NOMO-1 treated with DMSO at 0.1 percent for 48 hours (cell line): ENCODE measurements at regions not wholly inside any gene's neighbourhood (a gene's known extent, or its start where the extent isn't known, plus 50 kb on each side); places are given as distances from the start of the nearest gene placed in this dataset.
"Not testable (repeated sequence)": the region's sequence is repeated elsewhere in the genome, so short reads cannot be mapped to it uniquely, and the experiment has no call there.

Experiments
- DNase-seq: peaks from one replicate; lab custom pipeline; 2025; ENCODE audit not compliant: unreplicated experiment; lab: John Stamatoyannopoulos, UW

DNA sequence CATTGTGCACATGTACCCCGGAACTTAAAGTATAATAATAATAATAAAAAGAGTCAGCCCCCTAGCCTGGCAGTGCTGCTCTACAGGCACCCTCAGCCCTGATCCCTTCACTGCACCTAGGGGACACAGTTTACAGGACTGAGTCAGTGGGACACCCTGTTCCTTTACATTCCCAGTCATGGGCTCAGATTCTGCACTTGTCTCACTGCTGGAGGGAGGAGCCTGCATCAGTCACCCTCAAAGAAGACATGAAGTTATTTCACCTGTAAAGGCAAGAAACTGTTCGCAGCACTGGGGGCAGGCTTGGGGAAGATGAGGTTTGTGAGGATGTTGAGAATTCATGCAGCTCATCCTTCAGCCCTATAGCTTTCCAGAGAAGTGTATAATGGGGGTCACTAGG, 50.7 kb upstream of the VPREB1 start:
- DNase-seq, result no peak

DNA sequence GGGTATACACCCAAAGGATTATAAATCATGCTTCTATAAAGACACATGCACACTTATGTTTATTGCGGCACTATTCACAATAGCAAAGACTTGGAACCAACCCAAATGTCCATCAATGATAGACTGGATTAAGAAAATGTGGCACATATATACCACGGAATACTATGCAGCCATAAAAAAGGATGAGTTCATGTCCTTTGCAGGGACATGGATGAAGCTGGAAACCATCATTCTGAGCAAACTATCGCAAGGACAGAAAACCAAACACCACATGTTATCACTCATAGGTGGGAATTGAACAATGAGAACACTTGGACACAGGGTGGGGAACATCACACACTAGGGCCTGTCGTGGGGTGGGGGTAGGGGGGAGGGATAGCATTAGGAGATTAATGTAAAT, 51.1 kb upstream of the VPREB1 start:
- DNase-seq, result not testable (repeated sequence)

DNA sequence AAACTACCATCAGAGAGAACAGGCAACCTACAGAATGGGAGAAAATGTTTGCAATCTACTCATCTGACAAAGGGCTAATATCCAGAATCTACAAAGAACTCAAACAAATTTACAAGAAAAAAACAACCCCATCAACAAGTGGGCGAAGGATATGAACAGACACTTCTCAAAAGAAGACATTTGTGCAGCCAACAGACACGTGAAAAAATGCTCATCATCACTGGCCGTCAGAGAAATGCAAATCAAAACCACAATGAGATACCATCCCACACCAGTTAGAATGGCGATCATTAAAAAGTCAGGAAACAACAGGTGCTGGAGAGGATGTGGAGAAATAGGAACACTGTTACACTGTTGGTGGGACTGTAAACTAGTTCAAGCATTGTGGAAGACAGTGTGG, 51.6 kb upstream of the VPREB1 start:
- not testable (repeated sequence) for DNase-seq

DNA sequence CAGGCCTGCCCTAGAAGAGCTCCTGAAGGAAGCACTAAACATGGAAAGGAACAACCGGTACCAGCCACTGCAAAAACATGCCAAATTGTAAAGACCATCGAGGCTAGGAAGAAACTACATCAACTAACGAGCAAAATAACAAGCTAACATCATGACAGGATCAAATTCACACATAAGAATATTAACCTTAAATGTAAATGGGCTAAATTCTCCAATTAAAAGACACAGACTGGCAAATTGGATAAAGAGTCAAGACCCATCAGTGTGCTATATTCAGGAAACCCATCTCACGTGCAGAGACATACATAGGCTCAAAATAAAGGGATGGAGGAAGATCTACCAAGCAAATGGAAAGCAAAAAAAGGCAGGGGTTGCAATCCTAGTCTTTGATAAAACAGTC, 54.8 kb upstream of the VPREB1 start:
- not testable (repeated sequence) for DNase-seq

DNA sequence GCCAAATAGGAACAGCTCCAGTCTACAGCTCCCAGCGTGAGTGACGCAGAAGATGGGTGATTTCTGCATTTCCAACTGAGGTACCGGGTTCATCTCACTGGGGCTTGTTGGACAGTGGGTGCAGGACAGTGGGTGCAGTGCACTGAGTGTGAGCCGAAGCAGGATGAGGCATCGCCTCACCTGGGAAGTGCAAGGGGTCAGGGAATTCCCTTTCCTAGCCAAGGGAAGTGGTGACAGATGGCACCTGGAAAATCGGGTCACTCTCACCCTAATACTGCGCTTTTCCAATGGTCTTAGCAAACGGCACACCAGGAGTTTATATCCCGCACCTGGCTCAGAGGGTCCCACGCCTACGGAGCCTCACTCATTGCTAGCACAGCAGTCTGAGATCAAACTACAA, 56.7 kb upstream of the VPREB1 start:
- DNase-seq, result not testable (repeated sequence)

DNA sequence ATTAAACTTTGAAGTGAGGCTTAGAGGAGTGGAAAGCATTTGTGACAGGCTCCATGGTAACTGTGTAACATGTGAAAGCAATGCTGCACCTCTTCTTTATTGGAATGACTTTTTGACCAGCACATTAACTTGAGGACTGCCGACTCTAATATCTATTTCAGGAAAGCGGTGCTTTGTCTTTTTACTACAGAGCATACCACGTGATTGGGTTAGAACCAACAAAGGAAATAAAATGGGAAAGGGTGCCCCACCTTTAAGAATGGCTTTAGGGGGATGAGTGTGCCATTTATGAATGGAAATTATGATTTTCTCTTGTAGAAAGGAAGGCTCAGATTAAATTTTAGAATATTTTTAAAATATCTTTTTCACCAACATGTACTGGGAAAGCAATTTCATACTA, 57.3 kb upstream of the VPREB1 start:
- DNase-seq, result no peak

DNA sequence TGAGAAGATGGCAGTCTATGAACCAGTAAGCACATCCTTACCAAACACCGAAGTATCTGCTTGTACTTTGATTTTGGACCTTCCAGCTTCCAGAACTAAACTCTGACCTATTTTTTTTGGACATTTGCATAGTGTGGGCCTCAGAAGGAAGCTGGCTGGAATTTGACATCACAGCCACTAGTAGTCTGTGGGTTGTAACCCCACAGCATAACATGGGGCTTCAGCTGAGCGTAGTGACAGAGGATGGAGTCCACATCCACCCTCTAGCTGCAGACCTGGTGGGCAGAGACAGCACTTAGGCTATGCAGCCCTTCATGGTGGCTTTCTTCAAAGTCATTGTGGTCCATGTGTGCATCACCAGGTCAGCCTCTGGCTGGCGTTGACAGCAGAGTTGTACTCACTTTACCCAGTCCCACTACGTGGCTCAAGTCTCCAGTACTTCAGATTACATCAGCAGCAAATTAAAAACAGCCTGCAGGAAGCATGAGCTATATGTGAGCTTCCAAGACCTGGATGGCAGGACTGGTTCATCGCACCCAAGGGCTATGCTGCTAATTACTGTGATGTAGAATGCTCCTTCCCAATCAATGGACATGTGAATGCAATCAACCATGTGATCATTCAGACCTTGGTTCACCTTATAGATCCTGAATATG, 58.6 kb upstream of the VPREB1 start:
- DNase-seq, result no peak

DNA sequence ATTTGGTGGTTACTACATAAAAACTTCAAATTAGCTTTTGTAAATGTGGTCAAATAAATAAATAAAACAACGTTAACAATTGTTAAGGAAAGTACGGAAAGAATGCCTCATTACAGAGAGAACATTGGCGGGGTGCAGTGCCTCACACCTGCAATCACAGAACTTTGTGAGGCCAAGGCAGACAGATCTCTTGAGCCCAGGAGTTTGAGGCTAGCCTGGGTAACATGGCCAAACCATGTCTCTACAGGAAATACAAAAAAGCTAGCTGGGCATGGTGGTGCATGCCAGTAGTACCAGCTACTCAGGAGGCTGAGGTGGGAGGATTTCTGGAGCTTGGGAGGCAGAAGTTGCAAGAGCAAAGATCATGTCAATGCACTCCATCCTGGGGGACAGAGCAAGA, 59.4 kb upstream of the VPREB1 start:
- no peak for DNase-seq

DNA sequence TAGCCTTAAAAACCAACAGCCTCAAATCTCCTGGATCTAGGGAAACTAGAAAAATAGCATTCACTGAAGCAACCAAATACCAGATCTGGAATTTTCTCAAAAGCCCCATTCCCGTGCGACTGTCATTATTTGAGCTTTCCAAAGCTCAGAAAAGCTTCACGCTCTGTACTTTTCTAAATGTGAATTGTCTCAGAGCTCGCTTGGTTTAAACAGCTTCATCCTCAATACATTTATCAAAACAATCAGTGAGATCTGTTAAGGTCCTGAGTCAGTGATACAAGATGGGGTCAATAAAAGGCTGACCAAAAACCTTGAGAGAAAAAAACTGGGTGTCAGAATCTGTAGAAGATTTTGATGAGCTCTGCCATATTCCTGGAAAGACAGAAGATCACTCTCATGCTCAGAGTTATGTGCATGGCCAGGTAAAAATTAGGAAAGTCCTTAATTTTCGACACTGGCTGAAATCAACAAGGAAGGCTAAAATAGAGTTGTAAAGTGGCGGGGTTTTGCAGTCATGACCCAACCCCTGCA, 60.2 kb upstream of the VPREB1 start:
- DNase-seq, result no peak

DNA sequence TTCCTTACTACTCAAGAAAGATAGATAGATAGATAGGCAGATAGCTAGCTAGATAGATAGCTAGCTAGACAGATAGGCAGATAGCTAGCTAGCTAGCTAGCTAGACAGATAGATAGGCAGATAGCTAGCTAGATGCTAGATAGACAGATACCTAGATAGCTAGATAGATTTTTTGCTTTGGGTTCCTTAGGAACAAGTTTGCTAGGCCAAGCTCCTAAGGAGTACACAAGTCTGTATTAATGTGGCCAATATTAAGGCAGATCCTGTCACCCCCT, 61.7 kb upstream of the VPREB1 start:
- DNase-seq, result no peak

DNA sequence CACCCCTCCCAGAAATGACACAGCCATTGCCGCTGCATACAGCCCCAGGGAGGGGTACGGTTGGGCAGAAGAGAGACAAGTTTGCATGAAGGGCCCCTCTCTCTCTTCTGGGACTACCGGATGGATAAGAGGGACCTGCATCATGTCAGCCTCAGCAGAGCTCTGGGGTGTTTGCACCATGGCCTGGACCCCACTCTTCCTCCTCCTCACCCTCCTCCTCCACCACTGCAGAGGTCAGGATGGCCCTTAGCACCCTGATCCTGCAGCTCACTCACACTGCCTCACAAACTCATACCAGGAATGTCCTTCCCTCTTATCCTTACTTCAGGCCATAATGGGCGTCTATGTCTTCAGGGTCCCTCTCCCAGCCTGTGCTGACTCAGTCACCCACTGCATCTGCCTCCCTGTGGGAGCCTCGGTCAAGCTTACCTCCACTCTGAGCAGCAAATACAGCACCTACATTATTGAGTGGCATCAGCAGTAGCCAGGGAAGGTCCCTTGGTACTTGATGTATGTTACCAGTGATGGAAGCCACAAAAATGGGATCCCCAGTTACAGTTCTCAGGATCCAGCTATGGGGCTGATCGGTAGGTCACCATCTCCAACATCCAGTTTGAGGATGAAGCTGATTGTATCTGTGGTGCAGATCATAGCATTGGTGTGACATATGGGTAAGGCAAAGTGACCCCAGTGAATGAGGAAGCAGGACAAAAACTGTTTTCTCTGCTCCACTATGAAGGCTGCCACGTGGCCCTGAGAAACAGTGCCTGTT, 62.2 kb upstream of the VPREB1 start:
- no peak for DNase-seq

DNA sequence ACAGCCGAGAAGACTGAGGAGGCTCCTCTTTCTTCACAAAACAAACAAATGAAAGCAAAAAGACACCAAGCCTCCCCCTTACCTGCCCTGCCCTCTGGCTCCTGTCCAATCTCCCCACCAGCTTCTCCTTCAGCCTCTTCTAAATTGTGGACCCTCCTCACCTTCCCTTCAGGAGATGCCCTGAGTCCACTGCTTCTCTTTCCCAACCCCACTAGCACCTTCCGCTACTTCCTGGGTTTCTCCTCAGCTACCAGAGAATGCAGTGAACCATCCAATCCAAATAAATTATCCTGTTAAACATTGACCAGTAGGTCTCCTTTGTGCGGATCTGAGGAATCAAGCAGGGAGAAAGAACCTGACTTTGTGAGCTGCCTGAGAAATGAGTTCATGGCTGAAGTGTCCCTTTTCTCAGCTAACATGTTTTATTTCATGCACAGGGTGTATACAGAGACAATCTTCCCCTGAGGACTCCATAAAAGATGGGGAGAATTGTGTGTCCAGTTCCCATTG, 63.2 kb upstream of the VPREB1 start:
- DNase-seq, result no peak

DNA sequence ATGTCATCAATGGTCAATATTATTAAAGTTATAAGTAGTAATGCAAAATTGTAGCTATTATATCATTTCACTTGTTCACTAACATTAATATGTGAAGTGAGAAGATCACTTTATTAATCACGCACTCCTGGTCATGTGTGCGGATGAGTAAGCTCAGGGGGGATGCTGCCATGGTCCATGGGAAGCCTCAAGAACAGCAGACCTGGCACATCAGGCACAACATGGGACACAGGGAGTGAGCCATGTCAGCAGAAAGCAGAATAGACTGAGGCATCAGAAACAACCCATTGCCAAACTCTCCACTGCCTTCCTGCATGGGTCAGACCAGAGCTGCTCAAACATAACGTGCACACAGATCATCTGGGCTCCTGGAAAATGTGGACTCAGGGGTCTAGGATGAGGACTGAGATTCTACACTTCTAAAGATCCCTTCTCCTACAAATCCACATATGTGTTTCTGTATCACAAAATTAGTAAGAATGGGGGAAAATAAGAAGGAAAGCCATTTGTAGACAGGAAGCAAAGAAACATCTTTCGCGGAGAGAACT, 63.8 kb upstream of the VPREB1 start:
- no peak for DNase-seq

DNA sequence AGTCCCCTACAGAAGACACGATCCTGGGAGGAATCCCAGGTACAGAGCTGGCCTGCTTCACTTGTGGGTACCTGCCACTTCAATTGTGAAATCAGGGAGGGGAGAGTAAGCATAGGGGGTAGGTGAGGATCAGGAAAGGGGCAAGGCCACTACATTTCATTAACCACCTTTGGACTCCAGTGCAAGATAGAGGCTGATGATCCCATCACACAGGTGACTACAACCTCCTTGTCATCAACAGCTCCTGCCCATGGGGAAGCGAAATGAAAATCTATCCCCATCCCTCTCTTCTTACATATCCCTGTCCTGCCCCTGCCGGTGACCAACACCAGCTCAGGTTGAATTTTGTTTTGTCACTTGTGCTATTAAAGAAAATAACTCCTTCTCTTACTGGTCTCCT, 64.7 kb upstream of the VPREB1 start:
- no peak for DNase-seq

DNA sequence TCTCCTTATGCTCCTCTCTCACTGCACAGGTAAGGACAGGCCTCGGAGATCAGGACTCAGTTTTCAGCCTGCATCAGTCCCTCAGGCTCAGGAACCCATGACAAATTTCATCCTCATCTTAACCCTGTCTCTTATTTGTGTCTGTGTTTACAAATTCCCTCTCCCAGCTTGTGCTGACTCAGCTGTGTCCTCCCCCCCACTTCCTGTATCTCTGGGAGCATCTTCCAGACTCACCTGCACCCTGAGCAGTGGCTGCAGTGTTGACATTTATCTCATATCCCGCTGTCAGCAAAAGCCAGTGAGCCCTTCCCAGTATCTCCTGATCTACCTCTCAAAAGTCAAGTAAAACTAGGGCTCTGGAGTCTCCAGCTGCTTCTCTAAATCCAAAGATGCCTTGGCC, 65.6 kb upstream of the VPREB1 start:
- DNase-seq, result no peak

DNA sequence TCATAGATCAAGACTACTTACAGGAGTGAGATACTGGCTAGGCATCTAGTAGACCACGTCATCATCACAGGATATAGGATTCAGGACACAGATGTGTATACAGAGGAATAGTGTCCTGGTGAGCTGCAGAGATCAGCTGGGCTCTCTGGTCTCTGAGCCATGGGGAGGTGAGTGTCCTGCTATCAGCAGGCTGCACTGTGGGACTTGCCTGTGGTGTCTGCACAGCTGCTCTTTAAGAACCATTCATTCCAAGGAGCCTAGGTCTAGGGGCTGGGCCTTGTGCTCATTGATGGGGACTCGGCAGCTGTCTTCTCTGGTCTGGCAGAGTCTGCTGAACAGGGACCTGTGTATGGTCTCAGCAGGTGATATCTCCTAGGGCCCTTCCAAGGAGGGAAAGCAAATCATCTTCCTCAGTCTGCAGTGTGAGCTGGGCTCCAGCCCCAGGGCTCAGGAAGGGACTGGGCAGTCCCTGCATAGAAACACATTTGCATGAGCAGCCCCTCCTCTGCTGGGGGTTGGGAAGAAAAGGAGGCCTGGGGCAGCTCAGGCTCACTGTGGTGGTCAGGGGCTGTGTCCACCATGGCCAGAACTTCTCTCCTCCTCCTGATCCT, 66.1 kb upstream of the VPREB1 start:
- no peak for DNase-seq

DNA sequence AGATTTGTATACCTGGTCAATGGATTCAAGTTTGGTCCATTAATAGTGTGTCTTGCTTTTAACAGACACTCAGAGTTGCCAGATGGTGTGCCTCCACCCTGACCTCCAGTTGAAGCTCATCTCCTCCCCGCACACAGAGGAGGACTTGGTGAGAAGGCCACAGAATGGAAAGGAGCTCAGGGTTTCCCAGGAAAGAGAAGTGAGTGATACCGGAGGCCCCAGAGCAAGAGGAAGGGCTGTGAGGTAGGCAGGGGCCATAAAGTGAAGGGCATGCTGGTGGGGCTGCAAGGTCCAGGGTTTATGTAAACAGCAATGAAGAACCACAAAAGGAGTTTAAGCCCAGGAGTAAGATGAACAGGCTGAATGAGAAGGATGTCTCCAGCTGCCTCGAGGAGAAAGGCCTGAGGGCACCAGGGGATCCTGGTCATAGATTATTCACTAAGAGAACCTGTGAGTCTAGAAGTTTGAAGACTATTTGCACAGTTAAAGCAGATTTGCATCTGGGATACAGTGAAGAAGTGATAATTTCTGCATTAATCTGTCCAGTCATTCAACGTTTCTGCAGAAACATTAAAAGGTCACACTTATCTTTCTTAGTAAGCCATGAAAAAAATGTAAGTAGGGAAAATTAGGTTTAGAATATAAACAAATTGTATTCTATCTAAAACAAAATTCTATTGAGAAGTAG, 67.5 kb upstream of the VPREB1 start:
- no peak for DNase-seq

DNA sequence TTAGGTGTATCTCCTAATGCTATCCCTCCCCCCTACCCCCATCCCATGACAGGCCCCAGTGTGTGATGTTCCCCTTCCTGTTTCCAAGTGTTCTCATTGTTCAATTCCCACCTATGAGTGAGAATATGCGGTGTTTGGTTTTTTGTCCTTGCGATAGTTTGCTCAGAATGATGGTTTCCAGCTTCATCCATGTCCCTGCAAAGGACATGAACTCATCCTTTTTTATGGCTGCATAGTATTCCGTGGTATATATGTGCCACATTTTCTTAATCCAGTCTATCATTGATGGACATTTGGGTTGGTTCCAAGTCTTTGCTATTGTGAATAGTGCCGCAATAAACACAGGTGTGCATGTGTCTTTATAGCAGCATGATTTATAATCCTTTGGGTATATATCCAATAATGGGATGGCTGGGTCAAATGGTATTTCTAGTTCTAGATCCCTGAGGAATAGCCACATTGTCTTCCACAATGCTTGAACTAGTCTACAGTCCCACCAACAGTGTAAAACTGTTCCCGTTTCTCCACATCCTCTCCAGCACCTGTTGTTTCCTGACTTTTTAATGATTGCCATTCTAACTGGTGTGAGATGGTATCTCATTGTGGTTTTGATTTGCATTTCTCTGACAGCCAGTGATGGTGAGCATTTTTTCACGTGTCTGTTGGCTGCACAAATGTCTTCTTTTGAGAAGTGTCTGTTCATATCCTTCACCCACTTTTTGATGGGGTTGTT, 71.5 kb upstream of the VPREB1 start:
- not testable (repeated sequence) for DNase-seq

DNA sequence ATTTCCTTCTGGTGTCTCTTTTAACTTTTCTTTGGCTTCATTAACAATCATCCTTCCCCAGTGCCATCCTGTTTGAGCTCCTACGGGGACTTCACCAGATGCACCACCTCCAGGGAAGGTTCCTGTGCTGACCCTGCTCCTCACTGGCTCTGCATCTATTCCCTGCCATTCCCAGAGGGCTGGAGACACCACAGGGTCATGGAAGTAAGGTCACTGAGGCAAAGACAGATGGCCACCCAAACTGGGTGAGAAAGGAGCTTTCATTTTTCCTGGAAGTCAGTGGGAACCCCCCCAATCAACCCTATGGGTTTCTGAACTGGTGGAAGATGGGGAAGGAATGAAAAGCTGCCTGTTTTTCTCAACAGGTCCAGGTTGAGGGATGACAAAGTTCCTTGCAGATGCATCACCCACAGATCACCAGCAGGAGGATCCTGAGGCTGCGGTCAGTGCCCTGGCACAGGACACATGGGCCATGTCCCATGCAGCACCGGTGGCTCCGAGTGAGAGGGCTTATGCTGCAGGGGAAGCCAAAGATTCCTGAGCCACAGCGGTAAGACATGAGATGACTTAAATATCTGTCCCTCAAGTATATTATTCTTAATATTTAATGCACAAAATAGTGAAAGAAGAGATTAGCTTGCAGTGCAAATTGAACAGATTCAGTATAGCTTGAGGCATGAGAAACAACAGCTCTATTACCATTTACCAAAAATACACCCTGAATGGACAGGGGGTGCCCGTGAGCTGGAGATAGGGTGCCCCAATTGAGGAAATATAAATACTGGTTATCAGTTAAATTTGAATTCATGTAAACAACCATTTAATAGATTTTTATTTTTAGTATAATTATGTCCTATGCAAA, 73.0 kb upstream of the VPREB1 start:
- DNase-seq, result no peak

DNA sequence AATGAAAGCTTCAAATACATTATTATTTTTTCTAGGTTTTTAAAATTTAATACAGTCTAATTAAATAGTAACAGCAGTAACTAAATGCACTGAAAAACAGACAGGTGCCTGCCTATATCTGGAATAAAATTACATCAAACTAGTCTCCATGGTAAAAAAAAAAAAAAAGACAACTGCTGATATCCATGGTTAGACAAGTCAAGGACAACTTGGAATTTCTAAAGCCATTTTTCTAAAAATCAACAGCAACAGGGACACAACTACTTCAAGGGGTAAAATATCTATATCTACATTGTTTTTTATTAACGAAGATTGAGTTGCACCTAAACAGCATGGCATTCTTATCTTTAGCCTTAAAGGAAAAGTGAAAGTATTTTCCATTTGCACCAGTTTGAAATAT, 74.7 kb upstream of the VPREB1 start:
- no peak for DNase-seq
